ENCODE measurements at regions not wholly inside any gene's neighbourhood (a gene's known extent, or its start where the extent isn't known, plus 50 kb on each side); places are given as distances from the start of the nearest gene placed in this dataset.

DNA sequence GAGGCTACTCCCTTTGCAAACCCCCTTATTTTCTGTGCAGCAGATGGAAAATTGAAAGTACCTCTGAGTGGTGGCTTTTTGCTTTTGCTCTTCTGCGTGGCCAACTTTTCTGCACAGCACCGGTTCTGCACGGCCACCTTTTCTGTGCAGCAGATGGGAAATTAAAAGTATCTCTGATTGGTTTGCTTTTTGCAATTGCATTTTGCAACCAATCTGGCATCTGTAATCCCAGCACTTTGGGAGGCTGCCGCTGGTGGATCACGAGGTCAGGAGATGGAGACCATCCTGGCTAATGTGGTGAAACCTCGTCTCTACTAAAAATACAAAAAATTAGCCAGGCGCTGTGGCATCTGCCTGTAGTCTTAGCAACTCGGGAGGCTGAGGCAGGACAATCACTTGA lies 79.5 kb upstream of the CHMP2B start (continued):
- TF ChIP-seq, protein P1, sequence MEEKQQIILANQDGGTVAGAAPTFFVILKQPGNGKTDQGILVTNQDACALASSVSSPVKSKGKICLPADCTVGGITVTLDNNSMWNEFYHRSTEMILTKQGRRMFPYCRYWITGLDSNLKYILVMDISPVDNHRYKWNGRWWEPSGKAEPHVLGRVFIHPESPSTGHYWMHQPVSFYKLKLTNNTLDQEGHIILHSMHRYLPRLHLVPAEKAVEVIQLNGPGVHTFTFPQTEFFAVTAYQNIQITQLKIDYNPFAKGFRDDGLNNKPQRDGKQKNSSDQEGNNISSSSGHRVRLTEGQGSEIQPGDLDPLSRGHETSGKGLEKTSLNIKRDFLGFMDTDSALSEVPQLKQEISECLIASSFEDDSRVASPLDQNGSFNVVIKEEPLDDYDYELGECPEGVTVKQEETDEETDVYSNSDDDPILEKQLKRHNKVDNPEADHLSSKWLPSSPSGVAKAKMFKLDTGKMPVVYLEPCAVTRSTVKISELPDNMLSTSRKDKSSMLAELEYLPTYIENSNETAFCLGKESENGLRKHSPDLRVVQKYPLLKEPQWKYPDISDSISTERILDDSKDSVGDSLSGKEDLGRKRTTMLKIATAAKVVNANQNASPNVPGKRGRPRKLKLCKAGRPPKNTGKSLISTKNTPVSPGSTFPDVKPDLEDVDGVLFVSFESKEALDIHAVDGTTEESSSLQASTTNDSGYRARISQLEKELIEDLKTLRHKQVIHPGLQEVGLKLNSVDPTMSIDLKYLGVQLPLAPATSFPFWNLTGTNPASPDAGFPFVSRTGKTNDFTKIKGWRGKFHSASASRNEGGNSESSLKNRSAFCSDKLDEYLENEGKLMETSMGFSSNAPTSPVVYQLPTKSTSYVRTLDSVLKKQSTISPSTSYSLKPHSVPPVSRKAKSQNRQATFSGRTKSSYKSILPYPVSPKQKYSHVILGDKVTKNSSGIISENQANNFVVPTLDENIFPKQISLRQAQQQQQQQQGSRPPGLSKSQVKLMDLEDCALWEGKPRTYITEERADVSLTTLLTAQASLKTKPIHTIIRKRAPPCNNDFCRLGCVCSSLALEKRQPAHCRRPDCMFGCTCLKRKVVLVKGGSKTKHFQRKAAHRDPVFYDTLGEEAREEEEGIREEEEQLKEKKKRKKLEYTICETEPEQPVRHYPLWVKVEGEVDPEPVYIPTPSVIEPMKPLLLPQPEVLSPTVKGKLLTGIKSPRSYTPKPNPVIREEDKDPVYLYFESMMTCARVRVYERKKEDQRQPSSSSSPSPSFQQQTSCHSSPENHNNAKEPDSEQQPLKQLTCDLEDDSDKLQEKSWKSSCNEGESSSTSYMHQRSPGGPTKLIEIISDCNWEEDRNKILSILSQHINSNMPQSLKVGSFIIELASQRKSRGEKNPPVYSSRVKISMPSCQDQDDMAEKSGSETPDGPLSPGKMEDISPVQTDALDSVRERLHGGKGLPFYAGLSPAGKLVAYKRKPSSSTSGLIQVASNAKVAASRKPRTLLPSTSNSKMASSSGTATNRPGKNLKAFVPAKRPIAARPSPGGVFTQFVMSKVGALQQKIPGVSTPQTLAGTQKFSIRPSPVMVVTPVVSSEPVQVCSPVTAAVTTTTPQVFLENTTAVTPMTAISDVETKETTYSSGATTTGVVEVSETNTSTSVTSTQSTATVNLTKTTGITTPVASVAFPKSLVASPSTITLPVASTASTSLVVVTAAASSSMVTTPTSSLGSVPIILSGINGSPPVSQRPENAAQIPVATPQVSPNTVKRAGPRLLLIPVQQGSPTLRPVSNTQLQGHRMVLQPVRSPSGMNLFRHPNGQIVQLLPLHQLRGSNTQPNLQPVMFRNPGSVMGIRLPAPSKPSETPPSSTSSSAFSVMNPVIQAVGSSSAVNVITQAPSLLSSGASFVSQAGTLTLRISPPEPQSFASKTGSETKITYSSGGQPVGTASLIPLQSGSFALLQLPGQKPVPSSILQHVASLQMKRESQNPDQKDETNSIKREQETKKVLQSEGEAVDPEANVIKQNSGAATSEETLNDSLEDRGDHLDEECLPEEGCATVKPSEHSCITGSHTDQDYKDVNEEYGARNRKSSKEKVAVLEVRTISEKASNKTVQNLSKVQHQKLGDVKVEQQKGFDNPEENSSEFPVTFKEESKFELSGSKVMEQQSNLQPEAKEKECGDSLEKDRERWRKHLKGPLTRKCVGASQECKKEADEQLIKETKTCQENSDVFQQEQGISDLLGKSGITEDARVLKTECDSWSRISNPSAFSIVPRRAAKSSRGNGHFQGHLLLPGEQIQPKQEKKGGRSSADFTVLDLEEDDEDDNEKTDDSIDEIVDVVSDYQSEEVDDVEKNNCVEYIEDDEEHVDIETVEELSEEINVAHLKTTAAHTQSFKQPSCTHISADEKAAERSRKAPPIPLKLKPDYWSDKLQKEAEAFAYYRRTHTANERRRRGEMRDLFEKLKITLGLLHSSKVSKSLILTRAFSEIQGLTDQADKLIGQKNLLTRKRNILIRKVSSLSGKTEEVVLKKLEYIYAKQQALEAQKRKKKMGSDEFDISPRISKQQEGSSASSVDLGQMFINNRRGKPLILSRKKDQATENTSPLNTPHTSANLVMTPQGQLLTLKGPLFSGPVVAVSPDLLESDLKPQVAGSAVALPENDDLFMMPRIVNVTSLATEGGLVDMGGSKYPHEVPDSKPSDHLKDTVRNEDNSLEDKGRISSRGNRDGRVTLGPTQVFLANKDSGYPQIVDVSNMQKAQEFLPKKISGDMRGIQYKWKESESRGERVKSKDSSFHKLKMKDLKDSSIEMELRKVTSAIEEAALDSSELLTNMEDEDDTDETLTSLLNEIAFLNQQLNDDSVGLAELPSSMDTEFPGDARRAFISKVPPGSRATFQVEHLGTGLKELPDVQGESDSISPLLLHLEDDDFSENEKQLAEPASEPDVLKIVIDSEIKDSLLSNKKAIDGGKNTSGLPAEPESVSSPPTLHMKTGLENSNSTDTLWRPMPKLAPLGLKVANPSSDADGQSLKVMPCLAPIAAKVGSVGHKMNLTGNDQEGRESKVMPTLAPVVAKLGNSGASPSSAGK (IDR thresholded peaks at IDR 0.05), result no peak
- TF ChIP-seq YY1 (IDR thresholded peaks at IDR 0.05; ENCODE audit: borderline replicate concordance in 1 of 3, control insufficient read depth in 1 of 3, extremely low read depth in 1 of 3, insufficient read depth in 3 of 3, insufficient read length in 1 of 3, insufficient replicate concordance in 2 of 3, low read depth in 1 of 3, low read length in 2 of 3), result no peak
- no peak for TF ChIP-seq TAF1 (IDR thresholded peaks at IDR 0.05; ENCODE audit: control insufficient read depth, extremely low read depth, insufficient read depth, low read length, severe bottlenecking)
- TF ChIP-seq RBM14 (IDR thresholded peaks at IDR 0.05; ENCODE audit: borderline replicate concordance, insufficient read depth, low read depth, low read length), result no peak
- TF ChIP-seq, protein P2, sequence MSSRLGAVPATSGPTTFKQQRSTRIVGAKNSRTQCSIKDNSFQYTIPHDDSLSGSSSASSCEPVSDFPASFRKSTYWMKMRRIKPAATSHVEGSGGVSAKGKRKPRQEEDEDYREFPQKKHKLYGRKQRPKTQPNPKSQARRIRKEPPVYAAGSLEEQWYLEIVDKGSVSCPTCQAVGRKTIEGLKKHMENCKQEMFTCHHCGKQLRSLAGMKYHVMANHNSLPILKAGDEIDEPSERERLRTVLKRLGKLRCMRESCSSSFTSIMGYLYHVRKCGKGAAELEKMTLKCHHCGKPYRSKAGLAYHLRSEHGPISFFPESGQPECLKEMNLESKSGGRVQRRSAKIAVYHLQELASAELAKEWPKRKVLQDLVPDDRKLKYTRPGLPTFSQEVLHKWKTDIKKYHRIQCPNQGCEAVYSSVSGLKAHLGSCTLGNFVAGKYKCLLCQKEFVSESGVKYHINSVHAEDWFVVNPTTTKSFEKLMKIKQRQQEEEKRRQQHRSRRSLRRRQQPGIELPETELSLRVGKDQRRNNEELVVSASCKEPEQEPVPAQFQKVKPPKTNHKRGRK (tag; IDR thresholded peaks at IDR 0.05), result no peak
- TF ChIP-seq ZKSCAN3 (CRISPR knock-in tag; IDR thresholded peaks at IDR 0.05), result no peak

Measured in K562 (cell line).